ENCODE measurements at regions not wholly inside any gene's neighbourhood (a gene's known extent, or its start where the extent isn't known, plus 50 kb on each side); places are given as distances from the start of the nearest gene placed in this dataset.

DNA sequence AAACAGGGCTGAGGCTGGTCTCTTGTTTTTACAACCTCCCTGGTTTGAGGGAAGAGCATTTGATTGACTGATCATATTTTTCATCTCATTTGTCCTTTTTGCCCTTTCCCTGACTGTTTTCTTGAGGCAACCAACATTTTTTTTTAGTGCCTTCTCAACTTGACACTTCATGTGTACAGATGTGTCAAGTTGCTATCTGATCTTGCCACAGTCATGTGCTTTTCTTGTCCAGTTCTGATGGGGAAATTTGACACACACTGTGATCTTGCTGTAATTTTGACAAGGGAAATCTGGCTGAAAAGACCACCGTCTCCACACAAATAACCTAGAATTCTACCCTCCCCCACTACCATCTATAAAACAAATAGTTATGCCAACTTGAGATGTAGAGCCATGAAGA lies 329.6 kb downstream of the KCTD12 start:
- DNase-seq (ENCODE audit: low read depth), result no peak
- TF ChIP-seq, protein P1, sequence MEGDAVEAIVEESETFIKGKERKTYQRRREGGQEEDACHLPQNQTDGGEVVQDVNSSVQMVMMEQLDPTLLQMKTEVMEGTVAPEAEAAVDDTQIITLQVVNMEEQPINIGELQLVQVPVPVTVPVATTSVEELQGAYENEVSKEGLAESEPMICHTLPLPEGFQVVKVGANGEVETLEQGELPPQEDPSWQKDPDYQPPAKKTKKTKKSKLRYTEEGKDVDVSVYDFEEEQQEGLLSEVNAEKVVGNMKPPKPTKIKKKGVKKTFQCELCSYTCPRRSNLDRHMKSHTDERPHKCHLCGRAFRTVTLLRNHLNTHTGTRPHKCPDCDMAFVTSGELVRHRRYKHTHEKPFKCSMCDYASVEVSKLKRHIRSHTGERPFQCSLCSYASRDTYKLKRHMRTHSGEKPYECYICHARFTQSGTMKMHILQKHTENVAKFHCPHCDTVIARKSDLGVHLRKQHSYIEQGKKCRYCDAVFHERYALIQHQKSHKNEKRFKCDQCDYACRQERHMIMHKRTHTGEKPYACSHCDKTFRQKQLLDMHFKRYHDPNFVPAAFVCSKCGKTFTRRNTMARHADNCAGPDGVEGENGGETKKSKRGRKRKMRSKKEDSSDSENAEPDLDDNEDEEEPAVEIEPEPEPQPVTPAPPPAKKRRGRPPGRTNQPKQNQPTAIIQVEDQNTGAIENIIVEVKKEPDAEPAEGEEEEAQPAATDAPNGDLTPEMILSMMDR (conservative IDR thresholded peaks at IDR 0.05; ENCODE audit: low read depth, low read length), result no peak

DNA sequence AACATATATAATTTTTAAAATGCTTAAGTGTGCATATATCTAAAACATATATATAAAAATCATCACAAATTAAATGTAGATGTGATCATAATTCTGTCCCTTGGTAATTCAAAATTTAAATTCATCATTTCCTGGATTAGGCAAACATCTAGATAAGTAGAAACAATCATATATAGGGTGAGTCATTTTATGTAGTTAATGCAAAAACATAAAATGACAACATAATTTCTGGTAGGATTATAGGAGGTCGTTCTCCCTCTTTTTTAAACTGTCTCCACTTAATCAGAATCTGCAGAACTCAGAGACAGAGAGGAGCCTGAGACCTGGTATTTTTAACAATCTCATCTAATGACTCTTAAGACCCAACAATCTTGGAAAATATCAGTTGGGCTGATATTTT lies 333.4 kb downstream of the KCTD12 start:
- TF ChIP-seq, protein P1 (conservative IDR thresholded peaks at IDR 0.05; ENCODE audit: low read depth, low read length), result no peak
- H3K4me3 ChIP-seq (ENCODE audit: low read depth, low read length), result no peak overlapping the region
- no peak for DNase-seq (ENCODE audit: low read depth)

More for the DNA sequence above, 329.6 kb downstream of the KCTD12 start:
- no peak overlapping the region for H3K4me3 ChIP-seq (ENCODE audit: low read depth, low read length)

DNA sequence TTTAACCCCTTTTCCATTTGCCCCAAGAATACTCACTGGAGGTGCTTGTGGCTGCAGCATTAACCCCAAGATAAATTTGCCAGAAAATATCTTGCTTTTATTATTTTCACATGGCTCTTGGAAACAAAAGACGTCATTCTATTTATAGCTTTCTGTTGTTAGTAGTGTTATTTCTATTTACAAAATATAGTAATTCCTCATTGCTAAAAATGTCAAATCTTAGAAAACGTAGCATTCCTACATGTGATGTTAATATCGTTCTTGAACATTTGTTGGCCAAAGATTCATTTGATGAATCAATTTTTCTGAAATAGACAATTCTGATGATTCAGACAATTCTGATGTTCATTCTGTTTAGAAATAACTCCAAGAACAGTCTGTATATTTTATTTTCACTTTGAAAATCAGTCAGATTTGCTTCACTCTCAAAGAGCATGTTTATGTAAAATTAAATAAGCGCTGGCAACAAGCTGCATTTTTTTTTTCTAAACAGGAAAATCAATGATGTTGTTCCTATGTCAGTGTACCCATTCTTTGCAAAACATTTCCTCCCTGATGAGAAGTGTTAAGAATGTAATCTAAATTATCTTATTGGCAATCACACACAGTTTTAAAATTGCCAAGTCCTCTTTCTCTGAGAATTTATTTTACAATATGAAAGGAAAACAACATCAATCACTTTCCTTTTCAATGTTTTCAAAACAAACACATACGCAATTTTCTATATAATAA lies 334.0 kb downstream of the KCTD12 start:
- no peak overlapping the region for H3K4me3 ChIP-seq (ENCODE audit: low read depth, low read length)
- no peak for DNase-seq (ENCODE audit: low read depth)
- TF ChIP-seq, protein P1 (conservative IDR thresholded peaks at IDR 0.05; ENCODE audit: low read depth, low read length), result no peak

DNA sequence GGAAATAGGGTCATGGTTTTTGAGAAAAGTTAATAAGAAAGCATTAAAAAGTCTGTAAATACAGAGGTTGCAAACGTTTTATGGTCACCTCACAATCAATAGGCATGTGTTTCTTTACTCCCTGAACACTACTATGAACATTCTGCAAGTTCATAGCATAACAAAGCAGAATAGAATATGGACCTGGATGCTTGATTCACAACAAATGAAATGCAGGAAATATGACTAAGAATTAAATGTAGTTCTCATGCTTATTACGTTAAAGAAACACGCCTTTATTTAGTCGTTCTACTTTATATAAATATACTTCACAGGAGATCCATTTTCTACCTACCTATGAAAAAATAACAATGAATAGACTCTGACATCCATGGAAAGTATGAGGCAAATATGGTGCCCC lies 344.0 kb downstream of the KCTD12 start:
- no peak overlapping the region for H3K4me3 ChIP-seq (ENCODE audit: low read depth, low read length)
- TF ChIP-seq, protein P1 (conservative IDR thresholded peaks at IDR 0.05; ENCODE audit: low read depth, low read length), result no peak
- DNase-seq (ENCODE audit: low read depth), result no peak

DNA sequence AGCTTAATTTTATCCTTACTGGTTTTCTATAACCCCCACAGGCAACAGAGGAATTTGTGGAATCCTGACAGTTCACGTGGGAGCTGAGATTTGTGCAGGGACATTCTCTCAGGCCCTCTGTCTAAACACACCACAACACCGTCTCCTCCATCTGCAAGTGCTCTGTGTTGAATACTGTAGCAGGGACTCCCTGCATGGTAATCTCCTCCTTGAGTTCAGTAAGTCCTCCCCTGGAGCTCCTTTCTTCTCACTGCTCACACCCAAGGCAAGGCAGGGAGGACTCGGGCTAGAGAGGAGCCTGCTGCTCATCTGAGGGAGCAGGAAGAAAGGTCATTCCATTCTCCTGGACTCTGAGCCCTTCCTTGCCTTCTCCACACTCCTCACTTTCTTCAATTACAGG lies 348.2 kb downstream of the KCTD12 start:
- TF ChIP-seq, protein P1 (conservative IDR thresholded peaks at IDR 0.05; ENCODE audit: low read depth, low read length), result no peak
- H3K4me3 ChIP-seq (ENCODE audit: low read depth, low read length), result no peak overlapping the region
- no peak for DNase-seq (ENCODE audit: low read depth)

DNA sequence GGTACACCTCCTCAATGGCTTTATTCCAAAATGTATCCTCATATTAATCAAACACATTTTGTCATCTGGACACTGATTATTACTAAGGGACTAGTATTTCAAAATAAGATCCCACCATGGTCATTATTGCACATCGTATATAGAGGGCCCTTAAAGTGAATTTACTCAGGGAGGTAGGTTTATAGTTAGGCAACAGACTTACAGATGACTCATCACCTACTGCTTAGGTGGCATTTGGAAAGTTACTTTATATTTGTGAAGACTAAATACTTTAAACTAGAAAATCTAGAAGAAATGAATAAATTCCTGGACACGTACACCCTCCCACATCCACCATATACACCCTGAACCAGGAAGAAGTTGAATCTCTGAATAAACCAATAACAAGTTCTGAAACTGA lies 353.0 kb downstream of the KCTD12 start:
- peak; percentile 63 for DNase-seq (ENCODE audit: low read depth)
- TF ChIP-seq, protein P1 (conservative IDR thresholded peaks at IDR 0.05; ENCODE audit: low read depth, low read length), result no peak
- H3K4me3 ChIP-seq (ENCODE audit: low read depth, low read length), result no peak overlapping the region

DNA sequence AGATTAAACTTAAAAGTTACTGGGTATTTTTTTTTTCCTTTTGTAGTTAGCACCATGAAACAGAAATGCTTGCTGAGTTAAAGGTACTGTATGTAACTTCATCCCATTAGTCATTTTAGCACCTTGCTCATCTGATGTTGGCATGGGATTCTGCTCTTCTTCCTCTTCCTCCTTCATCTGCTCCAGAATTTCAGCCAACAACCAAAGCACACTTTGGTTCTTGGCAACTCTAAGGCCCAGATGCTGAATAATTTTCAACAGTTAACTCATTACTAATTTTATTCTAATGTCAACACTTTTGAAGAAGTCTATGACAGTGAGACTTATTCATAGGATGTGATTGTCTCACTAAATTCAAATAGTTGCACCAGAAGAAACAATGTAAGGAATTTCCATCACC lies 359.2 kb downstream of the KCTD12 start:
- TF ChIP-seq, protein P1 (conservative IDR thresholded peaks at IDR 0.05; ENCODE audit: low read depth, low read length), result no peak
- DNase-seq (ENCODE audit: low read depth), result no peak
- H3K4me3 ChIP-seq (ENCODE audit: low read depth, low read length), result no peak overlapping the region
